HepG2 (cell line): ENCODE measurements at regions not wholly inside any gene's neighbourhood (a gene's known extent, or its start where the extent isn't known, plus 50 kb on each side); places are given as distances from the start of the nearest gene placed in this dataset.

Source experiments
- ATAC-seq: fragments of 200-7000 bp; cut with Tn5 transposase; 3 replicates; pipeline ENCODE4 v1.9.1; 2020; ENCODE audit warnings: mild to moderate bottlenecking, moderate library complexity
- BruUV-seq: library from RNA; stranded (reverse); fragments of 400-500 nt; replicated peaks from 2 replicates; lab custom pipeline; 2021; lab: Mats Ljungman, UMichigan
- CTCF ChIA-PET: fragments of 300-600 bp; formaldehyde crosslinking; extraction: SDS; loops from one replicate; lab custom pipeline; 2021; ENCODE audit warnings: low total read pairs, inconsistent platforms, low intra/inter-chr PET ratio; lab: Yijun Ruan, JAX
- POLR2A ChIA-PET: fragments of 350-600 bp; sonication (Branson Sonifier 250); formaldehyde crosslinking; loops from one replicate; lab custom pipeline; 2020; ENCODE audit warnings: antibody characterized with exemption, inconsistent platforms; lab: Yijun Ruan, JAX
- DNase-seq: peaks from one replicate; pipeline ENCODE4 v3.0.0-alpha.2; 2015; ENCODE audit warnings: low spot score
- FAIRE-seq: peaks from 3 replicates; lab custom pipeline; 2011; peaks lifted over from hg19 to GRCh38; lab: Jason Lieb, UNC
- H2AFZ ChIP-seq: one replicate; pipeline ENCODE4 v1.6.1; 2011; ENCODE audit warnings: low read length, inconsistent platforms
- H3K27ac ChIP-seq: fragments of 300-600 bp; 3 replicates; pipeline ENCODE4 v1.8.0; 2011; ENCODE audit warnings: mixed run types, mild to moderate bottlenecking, mixed read lengths, low read length, inconsistent platforms; ENCODE audit not compliant: insufficient read depth; ENCODE audit errors: extremely low read length
- H3K27me3 ChIP-seq, 2 experiments: fragments of 200-600 bp in 1 of 2; 2 replicates in 1 of 2; 3 replicates in 1 of 2; pipeline versions ENCODE4 v1.6.0 to v1.8.0; 2011; ENCODE audit warnings: low read length in 2 of 2, mild to moderate bottlenecking in 2 of 2, moderate library complexity in 2 of 2, inconsistent platforms in 1 of 2; ENCODE audit not compliant: insufficient read depth in 2 of 2, control insufficient read depth in 1 of 2
- H3K36me3 ChIP-seq, 2 experiments: fragments of 200-600 bp in 1 of 2; replicated peaks in 1 of 2; 2 replicates in 1 of 2; 3 replicates in 1 of 2; pipeline versions ENCODE4 v1.5.1 to v1.8.0; 2011; ENCODE audit warnings: low read length in 2 of 2, inconsistent platforms in 1 of 2; ENCODE audit not compliant: insufficient read depth in 2 of 2, control insufficient read depth in 1 of 2
- H3K4me1 ChIP-seq: 2 replicates; pipeline ENCODE4 v1.5.1; 2012; ENCODE audit warnings: low read length, inconsistent platforms; ENCODE audit not compliant: insufficient read depth
- H3K4me2 ChIP-seq: 2 replicates; pipeline ENCODE4 v1.6.0; 2011; ENCODE audit warnings: low read depth, low read length, inconsistent platforms
- H3K4me3 ChIP-seq, 3 experiments: fragments of 200-600 bp in 1 of 3; sonication (generic), shearing (Covaris generic) in 1 of 3; replicated peaks in 1 of 3; 2 replicates each; pipeline ENCODE4 v1.5.1; 2011 to 2016; ENCODE audit warnings: low read length in 3 of 3, inconsistent platforms in 2 of 3, low read depth in 2 of 3, mild to moderate bottlenecking in 2 of 3, control low read depth in 1 of 3, mixed read lengths in 1 of 3; ENCODE audit not compliant: insufficient read depth in 1 of 3
- H3K79me2 ChIP-seq: one replicate; pipeline ENCODE4 v1.6.1; 2011; ENCODE audit warnings: low read length, inconsistent platforms; ENCODE audit not compliant: insufficient read depth
- H3K9ac ChIP-seq: 2 replicates; pipeline ENCODE4 v1.6.0; 2011; ENCODE audit warnings: mild to moderate bottlenecking, low read depth, low read length, inconsistent platforms; ENCODE audit not compliant: insufficient read depth
- H3K9me3 ChIP-seq: 2 replicates; pipeline ENCODE4 v1.5.1; 2012; ENCODE audit warnings: mild to moderate bottlenecking, low read length
- H4K20me1 ChIP-seq: 2 replicates; pipeline ENCODE4 v1.6.0; 2011; ENCODE audit warnings: inconsistent platforms, mild to moderate bottlenecking, low read length, moderate library complexity; ENCODE audit not compliant: insufficient read depth
- AKNA ChIP-seq: sonication (generic); formaldehyde crosslinking; IDR thresholded peaks from 2 replicates; pipeline ENCODE4 v1.4.0; 2020; ENCODE audit warnings: missing genetic modification reagents, borderline replicate concordance
- CBX2 ChIP-seq, 2 experiments: fragments of 200-600 bp in 1 of 2; sonication (generic); formaldehyde crosslinking in 1 of 2; IDR thresholded peaks; 2 replicates each; pipeline versions ENCODE4 v1.7.0 to v1.8.1; 2018 to 2022; ENCODE audit warnings: low read depth in 2 of 2, low read length in 1 of 2, mild to moderate bottlenecking in 1 of 2, missing genetic modification reagents in 1 of 2
- CC2D1A ChIP-seq: sonication (generic); formaldehyde crosslinking; IDR thresholded peaks from 2 replicates; pipeline ENCODE4 v1.8.1; 2023; ENCODE audit warnings: mild to moderate bottlenecking, missing genetic modification reagents
- CHD2 ChIP-seq: IDR thresholded peaks from 2 replicates; pipeline ENCODE4 v1.6.1; 2011; ENCODE audit warnings: low read depth, low read length, improper control_type of control experiment
- CHD4 ChIP-seq: fragments of 200-600 bp; sonication (generic); IDR thresholded peaks from 2 replicates; pipeline ENCODE4 v1.7.0; 2017; ENCODE audit warnings: mild to moderate bottlenecking, low read length, borderline replicate concordance
- E2F1 ChIP-seq: sonication (generic); formaldehyde crosslinking; IDR thresholded peaks from 2 replicates; pipeline ENCODE4 v1.5.0; 2020; ENCODE audit warnings: missing genetic modification reagents
- IKZF1 ChIP-seq: fragments of 450-650 bp; IDR thresholded peaks from 2 replicates; pipeline ENCODE4 v1.7.1; 2016
- MAZ ChIP-seq, 2 experiments: sonication (generic) in 1 of 2; formaldehyde crosslinking in 1 of 2; IDR thresholded peaks; 2 replicates each; pipeline versions ENCODE4 v1.5.0 to v1.6.1; 2012 to 2020; ENCODE audit warnings: low read depth in 2 of 2, mild to moderate bottlenecking in 2 of 2, borderline replicate concordance in 1 of 2, improper control_type of control experiment in 1 of 2, low read length in 1 of 2, missing genetic modification reagents in 1 of 2, moderate library complexity in 1 of 2
- SALL1 ChIP-seq: sonication (generic); formaldehyde crosslinking; IDR thresholded peaks from 2 replicates; pipeline ENCODE4 v1.8.0; 2022; ENCODE audit warnings: mild to moderate bottlenecking, missing genetic modification reagents
- SRY ChIP-seq: sonication (generic); formaldehyde crosslinking; IDR thresholded peaks from 2 replicates; pipeline ENCODE4 v1.8.0; 2022; ENCODE audit warnings: mild to moderate bottlenecking, missing genetic modification reagents
- ZNF513 ChIP-seq: sonication (generic); formaldehyde crosslinking; conservative IDR thresholded peaks from 2 replicates; pipeline ENCODE4 v1.5.0; 2020; ENCODE audit warnings: missing genetic modification reagents
- ZNF710 ChIP-seq: sonication (generic); formaldehyde crosslinking; IDR thresholded peaks from 2 replicates; pipeline ENCODE4 v1.5.0; 2020; ENCODE audit warnings: mild to moderate bottlenecking, missing genetic modification reagents, borderline replicate concordance
- in situ Hi-C: cut with HindIII; loops from 2 replicates; pipeline ENCODE4 v1.10.0; 2017; ENCODE audit warnings: low pct_unique_long_range_greater_than_20kb; ENCODE audit not compliant: extremely low pct_ligation_motif_present
- intact Hi-C: fragments of 100-400 bp; cut with micrococcal nuclease; formaldehyde crosslinking; loops from one replicate; pipeline ENCODE4 v1.10.0; 2022; ENCODE audit not compliant: unreplicated experiment
- TF ChIP-seq, protein P1 (sequence below): sonication (generic); formaldehyde crosslinking; IDR thresholded peaks from 2 replicates; pipeline ENCODE4 v1.8.1; 2023; ENCODE audit warnings: mild to moderate bottlenecking, missing genetic modification reagents

DNA sequence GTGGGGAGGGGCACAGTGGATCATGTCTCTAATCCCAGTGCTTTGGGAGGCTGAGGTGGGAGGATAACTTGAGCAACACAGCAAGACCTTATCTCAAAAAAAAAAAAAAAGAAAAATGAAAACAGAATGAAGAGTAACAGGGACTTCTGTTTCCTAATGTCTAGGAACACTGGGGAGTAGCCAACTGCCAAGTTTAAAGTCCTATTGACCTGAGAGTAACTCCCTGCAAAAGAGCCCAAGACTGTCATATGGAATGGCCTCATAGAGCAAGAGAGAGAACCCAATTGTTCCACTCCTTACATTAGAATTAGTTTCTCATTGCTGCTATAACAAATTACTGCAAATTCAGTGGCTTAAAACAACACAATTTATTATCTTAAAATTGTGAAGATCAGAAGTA lies 881.4 kb upstream of the ROBO1 start:
- Histone ChIP-seq H3K4me1 (no peaks in the 10 kb centered on the region), H3K79me2 (no peaks in the 10 kb centered on the region), H4K20me1 (no peaks in the 10 kb centered on the region), H3K27ac (no peak overlapping the region), H3K4me3 (no peak overlapping the region), H3K9ac (no peak overlapping the region), H2AFZ (no peak overlapping the region), H3K9me3 (no peaks in the 10 kb centered on the region), H3K27me3 (no peaks in the 10 kb centered on the region), H3K36me3 (no peaks in the 10 kb centered on the region), H3K4me2 (no peak overlapping the region)
- BruUV-seq: no TSS peak
- no peak for ATAC-seq
- ChIA-PET POLR2A (no interaction called here), CTCF (no interaction called here)
- intact Hi-C loops (no loop called here), in situ Hi-C loops (no loop called here)
- DNase-seq: no peak
- no peak for FAIRE-seq
- no peak for TF ChIP-seq CHD4
- no peak for TF ChIP-seq E2F1 (CRISPR knock-in tag)
- TF ChIP-seq, protein P1, sequence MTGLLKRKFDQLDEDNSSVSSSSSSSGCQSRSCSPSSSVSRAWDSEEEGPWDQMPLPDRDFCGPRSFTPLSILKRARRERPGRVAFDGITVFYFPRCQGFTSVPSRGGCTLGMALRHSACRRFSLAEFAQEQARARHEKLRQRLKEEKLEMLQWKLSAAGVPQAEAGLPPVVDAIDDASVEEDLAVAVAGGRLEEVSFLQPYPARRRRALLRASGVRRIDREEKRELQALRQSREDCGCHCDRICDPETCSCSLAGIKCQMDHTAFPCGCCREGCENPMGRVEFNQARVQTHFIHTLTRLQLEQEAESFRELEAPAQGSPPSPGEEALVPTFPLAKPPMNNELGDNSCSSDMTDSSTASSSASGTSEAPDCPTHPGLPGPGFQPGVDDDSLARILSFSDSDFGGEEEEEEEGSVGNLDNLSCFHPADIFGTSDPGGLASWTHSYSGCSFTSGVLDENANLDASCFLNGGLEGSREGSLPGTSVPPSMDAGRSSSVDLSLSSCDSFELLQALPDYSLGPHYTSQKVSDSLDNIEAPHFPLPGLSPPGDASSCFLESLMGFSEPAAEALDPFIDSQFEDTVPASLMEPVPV (CRISPR knock-in tag): no peak
- no peak for TF ChIP-seq CC2D1A (CRISPR knock-in tag)
- TF ChIP-seq CHD2: no peak
- no peak for TF ChIP-seq IKZF1
- no peak for TF ChIP-seq ZNF710 (CRISPR knock-in tag)
- no peak for TF ChIP-seq SRY
- TF ChIP-seq ZNF513: no peak
- no peak for TF ChIP-seq MAZ (IDR thresholded peaks at IDR 0.05; ENCODE audit: borderline replicate concordance, low read depth, low read length)
- TF ChIP-seq MAZ (CRISPR knock-in tag; IDR thresholded peaks at IDR 0.05; ENCODE audit: low read depth): no peak
- TF ChIP-seq CBX2 (IDR thresholded peaks at IDR 0.05; ENCODE audit: low read depth, low read length): no peak
- no peak for TF ChIP-seq CBX2 (CRISPR knock-in tag; IDR thresholded peaks at IDR 0.05; ENCODE audit: low read depth)
- no peak for TF ChIP-seq SALL1
- TF ChIP-seq AKNA (CRISPR knock-in tag): no peak
